ENCODE measurements at regions not wholly inside any gene's neighbourhood (a gene's known extent, or its start where the extent isn't known, plus 50 kb on each side); places are given as distances from the start of the nearest gene placed in this dataset.

DNA sequence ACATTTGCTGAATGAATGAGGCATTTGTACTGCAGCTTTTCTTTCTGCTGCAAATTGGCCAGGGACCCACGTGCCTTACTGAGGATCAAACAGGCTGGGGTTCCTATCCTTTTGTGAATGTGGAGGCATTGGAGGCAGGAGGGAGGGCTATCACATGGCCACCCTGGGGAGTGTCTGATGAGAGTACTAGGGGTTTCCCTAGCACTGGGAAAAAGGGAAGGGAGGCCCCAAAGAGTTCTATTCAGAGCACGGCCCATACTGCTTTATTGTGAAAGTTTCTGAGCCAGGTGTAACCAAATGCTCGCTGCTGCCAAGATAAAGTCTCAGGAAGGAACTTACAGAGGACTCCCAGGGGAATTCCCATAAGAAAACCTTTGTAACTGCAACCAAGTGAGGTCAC lies 78.4 kb upstream of the ANO1 start:
- Histone ChIP-seq H3K4me1 (ENCODE audit: insufficient read depth, low read length, poor library complexity, severe bottlenecking) (peaks cover 48% of the 10 kb centered on the region), H3K27me3 (ENCODE audit: insufficient read depth, low read length, poor library complexity, severe bottlenecking) (no peaks in the 10 kb centered on the region), H3K9me2 (replicated peaks; ENCODE audit: low read depth, low read length) (no peaks in the 10 kb centered on the region), H3K79me2 (ENCODE audit: insufficient read depth, low read length) (no peaks in the 10 kb centered on the region), H3K9ac (ENCODE audit: low read depth, low read length, poor library complexity, severe bottlenecking) (peak overlapping the region; percentile 52), H3F3A (ENCODE audit: low read depth) (no peaks in the 10 kb centered on the region), H3K4me3 (ENCODE audit: low read length, poor library complexity, severe bottlenecking) (peak overlapping the region; percentile 28), H3K4me2 (ENCODE audit: low read depth, low read length, poor library complexity, severe bottlenecking) (peak overlapping the region; percentile 54), H3K9me3 (ENCODE audit: insufficient read depth, low read depth, low read length) (peaks cover 2% of the 10 kb centered on the region; the same call in 1 of the 2 replicates), H2AFZ (ENCODE audit: low read length) (no peak overlapping the region), H3K36me3 (ENCODE audit: insufficient read depth, low read length) (no peaks in the 10 kb centered on the region), H4K20me1 (ENCODE audit: insufficient read depth, low read length, poor library complexity, severe bottlenecking) (no peaks in the 10 kb centered on the region)
- TF ChIP-seq CTCF (conservative IDR thresholded peaks at IDR 0.05; ENCODE audit: low read length) (no peak), EZH2phosphoT487 (IDR thresholded peaks at IDR 0.05; ENCODE audit: borderline replicate concordance) (no peak)

DNA sequence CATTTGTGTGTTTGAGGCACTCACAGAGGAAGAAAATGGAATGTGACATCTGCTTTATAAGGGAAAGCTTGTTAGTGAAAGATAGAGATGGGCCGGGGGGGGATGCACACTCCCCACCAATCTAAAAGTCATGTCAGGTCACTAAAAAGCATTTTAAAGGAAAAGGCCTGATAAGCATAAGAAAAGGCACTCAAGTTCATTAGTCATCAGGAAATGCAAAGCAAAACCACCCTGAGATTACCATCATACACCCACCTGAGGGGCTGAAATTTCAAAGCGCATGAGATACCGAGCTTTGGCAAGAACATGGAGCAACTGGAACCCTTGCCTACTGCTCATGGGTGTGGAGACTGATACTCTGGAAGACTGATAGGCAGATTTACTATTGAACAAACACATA lies 77.9 kb upstream of the ANO1 start:
- H3K9me3 ChIP-seq (ENCODE audit: insufficient read depth, low read depth, low read length): no peaks in the 10 kb centered on the region; the same call in 1 of the 2 replicates
- TF ChIP-seq EZH2phosphoT487 (IDR thresholded peaks at IDR 0.05; ENCODE audit: borderline replicate concordance): no peak
- TF ChIP-seq CTCF (conservative IDR thresholded peaks at IDR 0.05; ENCODE audit: low read length): no peak
- H3F3A ChIP-seq (ENCODE audit: low read depth): no peaks in the 10 kb centered on the region
- no peaks in the 10 kb centered on the region for H3K27me3 ChIP-seq (ENCODE audit: insufficient read depth, low read length, poor library complexity, severe bottlenecking)
- H3K9me2 ChIP-seq (replicated peaks; ENCODE audit: low read depth, low read length): no peaks in the 10 kb centered on the region
- no peak overlapping the region for H2AFZ ChIP-seq (ENCODE audit: low read length)
- H3K4me1 ChIP-seq (ENCODE audit: insufficient read depth, low read length, poor library complexity, severe bottlenecking): peaks cover 51% of the 10 kb centered on the region
- peak overlapping the region; percentile 28 for H3K4me3 ChIP-seq (ENCODE audit: low read length, poor library complexity, severe bottlenecking)
- H3K36me3 ChIP-seq (ENCODE audit: insufficient read depth, low read length): no peaks in the 10 kb centered on the region
- no peaks in the 10 kb centered on the region for H4K20me1 ChIP-seq (ENCODE audit: insufficient read depth, low read length, poor library complexity, severe bottlenecking)
- H3K79me2 ChIP-seq (ENCODE audit: insufficient read depth, low read length): no peaks in the 10 kb centered on the region
- peak overlapping the region; percentile 52 for H3K9ac ChIP-seq (ENCODE audit: low read depth, low read length, poor library complexity, severe bottlenecking)
- H3K4me2 ChIP-seq (ENCODE audit: low read depth, low read length, poor library complexity, severe bottlenecking): peak overlapping the region; percentile 54

DNA sequence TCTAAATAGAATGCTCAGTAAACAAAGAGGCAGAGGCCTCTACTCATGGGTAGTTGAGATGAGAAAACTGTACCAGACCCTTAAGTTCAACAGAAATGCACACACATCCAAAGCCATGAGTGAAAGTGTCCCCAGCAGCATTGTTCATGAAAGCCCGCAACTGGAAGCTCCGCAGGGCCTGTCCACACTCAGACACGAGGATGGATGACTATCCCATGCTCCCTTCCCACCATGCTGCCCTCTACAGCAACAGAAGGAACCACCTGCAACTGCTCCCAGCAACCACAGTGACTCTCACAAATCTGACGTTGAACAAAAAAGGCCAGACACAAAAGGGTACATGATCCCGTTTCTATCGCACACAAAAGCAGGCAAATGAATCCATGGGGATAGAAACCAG lies 76.9 kb upstream of the ANO1 start:
- TF ChIP-seq EZH2phosphoT487 (IDR thresholded peaks at IDR 0.05; ENCODE audit: borderline replicate concordance): no peak
- no peak for TF ChIP-seq CTCF (conservative IDR thresholded peaks at IDR 0.05; ENCODE audit: low read length)

More for the DNA sequence above, 76.9 kb upstream of the ANO1 start:
- Histone ChIP-seq H3K27me3 (ENCODE audit: insufficient read depth, low read length, poor library complexity, severe bottlenecking) (no peaks in the 10 kb centered on the region), H3K36me3 (ENCODE audit: insufficient read depth, low read length) (no peaks in the 10 kb centered on the region), H3K4me2 (ENCODE audit: low read depth, low read length, poor library complexity, severe bottlenecking) (peak overlapping the region; percentile 54), H3K9me3 (ENCODE audit: insufficient read depth, low read depth, low read length) (no peaks in the 10 kb centered on the region), H3K9me2 (replicated peaks; ENCODE audit: low read depth, low read length) (no peaks in the 10 kb centered on the region), H3K79me2 (ENCODE audit: insufficient read depth, low read length) (no peaks in the 10 kb centered on the region), H3K9ac (ENCODE audit: low read depth, low read length, poor library complexity, severe bottlenecking) (peak overlapping the region; percentile 52), H4K20me1 (ENCODE audit: insufficient read depth, low read length, poor library complexity, severe bottlenecking) (no peaks in the 10 kb centered on the region), H2AFZ (ENCODE audit: low read length) (no peak overlapping the region), H3K4me3 (ENCODE audit: low read length, poor library complexity, severe bottlenecking) (peak overlapping the region; percentile 36), H3F3A (ENCODE audit: low read depth) (no peaks in the 10 kb centered on the region), H3K4me1 (ENCODE audit: insufficient read depth, low read length, poor library complexity, severe bottlenecking) (peaks cover 61% of the 10 kb centered on the region)
